Right renal cortex interstitium (tissue), 3 donors: ENCODE measurements at regions not wholly inside any gene's neighbourhood (a gene's known extent, or its start where the extent isn't known, plus 50 kb on each side); places are given as distances from the start of the nearest gene placed in this dataset.
"Not testable (repeated sequence)": the region's sequence is repeated elsewhere in the genome, so short reads cannot be mapped to it uniquely, and the experiment has no call there.

Experiments used
- DNase-seq, 3 donors: peaks; one replicate each; pipeline ENCODE4 v3.0.0-alpha.2; 2013; ENCODE audit warnings: low read depth in 3 of 3, low spot score in 2 of 3

- no peak for DNase-seq
Measured at GRCh38 chr1:2948751-2949680, 72.3 kb upstream of the ACTRT2 start.

DNA sequence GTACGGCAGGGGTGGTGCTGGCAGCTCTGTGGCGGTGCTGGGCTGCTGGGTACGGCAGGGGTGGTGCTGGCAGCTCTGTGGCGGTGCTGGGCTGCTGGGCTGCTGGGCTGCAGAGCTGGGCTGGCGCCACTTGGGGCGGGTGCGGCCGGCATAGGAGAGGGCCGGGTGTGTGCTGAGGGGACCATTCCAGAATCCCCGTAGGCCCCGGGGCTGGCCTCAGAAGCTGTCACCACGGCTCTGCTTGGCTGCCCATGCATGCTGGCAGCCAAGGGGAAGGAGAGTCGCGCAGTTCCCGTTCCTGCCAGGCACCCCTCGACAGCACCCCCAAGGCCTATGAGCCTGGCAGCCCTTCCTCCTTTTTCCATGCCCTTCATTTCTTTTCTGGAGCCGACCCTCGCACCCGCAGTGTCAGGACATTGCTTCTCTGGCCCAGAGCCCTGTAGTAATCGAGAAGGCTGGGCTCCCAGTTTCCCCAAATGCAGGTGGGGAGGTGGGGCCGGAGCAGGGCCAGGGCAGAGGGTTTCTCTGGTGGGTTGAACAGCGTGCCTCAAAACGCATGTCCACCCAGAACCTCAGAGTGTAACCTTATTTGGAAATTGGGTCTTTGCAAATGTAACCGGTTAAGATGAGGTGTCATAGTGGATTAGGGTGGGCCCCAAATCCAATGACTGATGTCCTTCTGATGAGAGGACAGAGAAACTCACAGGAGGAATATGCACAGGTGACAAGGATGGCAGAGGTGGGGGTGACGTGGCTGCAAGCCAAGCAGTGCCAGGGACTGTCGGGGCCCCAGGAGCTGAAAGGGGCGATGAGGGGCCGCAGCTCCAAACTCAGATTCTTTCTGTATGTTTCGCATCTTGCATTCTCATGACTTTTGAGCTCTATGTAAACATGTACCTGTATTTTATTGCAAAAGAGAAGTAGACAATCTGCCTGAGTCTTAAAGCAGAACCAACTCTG lies 71.0 kb upstream of the ACTRT2 start:
- no peak for DNase-seq

DNA sequence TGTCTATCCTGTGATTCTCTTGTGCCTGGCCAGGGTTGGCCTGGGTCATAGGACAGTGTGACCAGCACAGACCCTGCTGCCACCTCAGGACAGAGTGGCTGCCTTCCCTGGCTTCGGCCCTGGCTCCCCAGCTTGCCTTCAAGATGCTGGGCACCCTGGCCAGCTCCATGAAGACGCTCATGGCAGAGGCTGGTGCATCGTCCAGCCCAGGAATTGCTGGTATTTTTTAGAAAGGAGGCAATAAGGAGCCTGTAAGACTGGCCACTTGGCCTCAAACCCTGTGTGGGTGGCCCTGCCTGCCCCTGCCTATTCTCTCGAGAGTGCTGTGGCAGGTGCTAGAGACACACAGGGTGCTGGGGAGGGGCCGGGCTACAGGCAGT lies 70.4 kb upstream of the ACTRT2 start:
- no peak for DNase-seq

- no peak for DNase-seq
Measured at GRCh38 chr1:2951856-2952255, 69.4 kb upstream of the ACTRT2 start.

- no peak for DNase-seq
Measured at GRCh38 chr1:2952371-2952770, 68.9 kb upstream of the ACTRT2 start.

- DNase-seq: no peak
Measured at GRCh38 chr1:2952992-2953391, 68.3 kb upstream of the ACTRT2 start.

DNA sequence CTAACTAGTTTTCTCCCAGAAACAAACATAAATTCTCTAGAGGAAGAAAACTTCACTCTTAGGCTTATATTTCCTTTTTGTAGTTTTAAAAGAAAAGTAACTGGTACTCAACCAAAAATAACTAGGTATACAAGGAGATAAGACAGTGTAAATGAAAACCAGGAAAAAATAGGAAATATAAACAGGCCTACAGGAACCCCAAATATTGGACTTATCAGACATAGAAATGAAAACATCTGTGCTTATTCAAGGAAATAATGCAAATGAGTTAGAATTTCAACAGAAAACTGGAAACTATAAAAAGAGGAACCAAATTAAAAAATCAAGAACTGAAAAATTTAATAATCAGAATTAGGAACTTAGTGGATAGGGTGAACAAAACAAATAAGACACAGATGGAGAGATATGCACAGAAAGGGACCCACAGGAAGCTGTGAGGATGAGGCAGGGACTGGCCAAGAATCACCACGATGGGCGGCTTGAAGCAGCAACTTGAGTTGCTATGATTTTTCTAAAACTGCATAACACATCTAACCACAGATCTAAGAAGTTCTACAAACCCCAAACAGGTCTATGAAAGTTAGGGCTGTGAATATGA lies 67.5 kb upstream of the ACTRT2 start:
- DNase-seq: no peak

GRCh38 chr1:2955652-2956051 lies 65.6 kb upstream of the ACTRT2 start:
- no peak for DNase-seq

GRCh38 chr1:2956576-2956975 lies 64.7 kb upstream of the ACTRT2 start:
- no peak for DNase-seq

GRCh38 chr1:2957329-2957728 lies 63.9 kb upstream of the ACTRT2 start:
- DNase-seq: no peak

DNA sequence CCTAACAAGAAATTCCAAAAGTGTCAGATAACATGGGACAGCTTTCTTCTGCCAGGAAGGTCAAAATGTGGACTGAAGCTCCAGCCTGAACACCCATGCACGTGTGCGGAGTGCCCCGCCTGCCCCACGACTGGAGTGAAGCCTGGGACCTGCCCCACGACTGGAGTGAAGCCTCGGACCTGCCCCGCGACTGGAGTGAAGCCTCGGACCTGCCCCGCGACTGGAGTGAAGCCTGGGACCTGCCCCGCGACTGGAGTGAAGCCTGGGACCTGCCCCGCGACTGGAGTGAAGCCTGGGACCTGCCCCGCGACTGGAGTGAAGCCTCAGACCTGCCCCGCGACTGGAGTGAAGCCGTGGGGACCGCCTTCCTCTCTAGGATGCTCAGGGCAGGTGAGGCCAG lies 61.4 kb upstream of the ACTRT2 start:
- not testable (repeated sequence) for DNase-seq

- DNase-seq: no peak
Measured at GRCh38 chr1:2961081-2961480, 60.2 kb upstream of the ACTRT2 start.

- no peak for DNase-seq
Measured at GRCh38 chr1:2961661-2962060, 59.6 kb upstream of the ACTRT2 start.

DNA sequence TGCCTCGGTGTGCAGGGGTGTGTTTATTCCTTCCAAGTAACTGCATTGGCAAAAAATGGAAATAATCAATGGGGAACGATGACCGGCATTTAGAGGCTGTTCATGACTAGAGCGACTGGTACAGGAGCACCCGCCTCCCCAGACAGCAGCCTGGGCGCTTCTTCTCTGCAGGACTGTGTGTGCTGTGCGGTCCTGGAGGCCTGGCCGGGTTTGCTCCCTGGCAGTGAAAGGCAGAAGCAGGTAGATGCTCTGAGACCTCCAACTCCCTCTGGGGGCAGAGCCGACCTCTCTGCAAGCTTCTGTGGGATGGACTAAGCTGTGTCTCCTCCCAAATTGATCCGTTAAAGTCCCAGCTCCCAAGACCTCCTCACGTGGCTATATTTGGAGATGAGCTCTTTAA lies 59.2 kb upstream of the ACTRT2 start:
- no peak for DNase-seq

DNA sequence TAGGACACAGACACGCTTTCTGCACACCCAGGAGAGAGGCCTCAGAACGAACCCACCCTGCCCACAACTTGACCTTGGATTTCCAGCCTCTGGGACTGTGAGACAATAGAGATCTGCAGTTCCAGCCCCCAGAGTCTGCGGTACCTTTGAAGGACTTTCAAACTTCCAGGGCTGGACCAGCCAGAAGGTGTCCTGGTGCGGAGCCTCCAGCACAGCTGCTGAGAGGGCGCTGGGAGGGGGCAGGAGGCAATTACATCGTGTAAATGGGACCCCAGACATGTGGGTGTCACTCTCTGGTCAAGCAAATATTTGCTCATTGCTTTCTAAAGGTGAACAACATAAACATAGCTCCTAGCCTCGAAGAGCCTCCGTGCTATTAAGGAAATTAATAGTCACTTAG lies 58.7 kb upstream of the ACTRT2 start:
- DNase-seq: no peak

DNA sequence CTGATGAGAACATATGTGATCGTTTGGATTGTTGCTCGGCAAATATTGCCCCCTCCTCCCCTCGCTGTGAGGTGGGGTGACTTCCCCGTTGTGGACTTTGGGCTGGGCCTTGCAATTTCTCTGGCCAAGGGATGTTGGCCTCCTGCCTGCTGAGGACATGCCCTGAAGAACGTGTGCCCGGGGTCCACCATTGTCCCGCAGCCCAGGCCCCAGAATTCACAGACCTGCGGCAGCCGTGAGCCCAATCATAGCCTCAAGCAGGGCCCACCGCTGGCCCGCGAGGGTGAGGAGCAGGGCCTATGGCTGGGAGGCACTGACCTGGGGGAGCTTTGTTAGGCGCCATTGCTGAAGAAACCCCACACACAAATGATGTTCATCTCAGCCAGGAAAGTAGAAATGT lies 58.3 kb upstream of the ACTRT2 start:
- no peak for DNase-seq

DNA sequence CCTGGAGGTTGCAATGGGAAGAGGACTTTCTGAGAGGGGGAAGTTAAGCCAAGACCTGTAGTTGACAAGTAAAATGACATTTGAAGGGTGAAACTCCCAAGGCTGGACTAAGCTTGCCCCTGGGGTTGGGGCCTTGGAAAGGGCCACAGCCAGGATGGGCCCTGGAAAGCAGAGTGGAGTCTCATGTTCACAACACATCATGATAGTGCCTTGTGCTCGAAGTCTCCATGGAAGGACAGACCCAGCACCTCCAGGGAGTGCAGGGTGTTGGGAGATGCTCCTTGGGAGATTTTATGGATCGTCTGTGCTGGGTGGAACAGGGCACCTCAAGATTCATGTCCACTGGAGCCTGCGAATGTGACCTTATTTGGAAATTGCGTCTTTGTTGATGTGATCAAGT lies 55.6 kb upstream of the ACTRT2 start:
- DNase-seq: no peak

DNA sequence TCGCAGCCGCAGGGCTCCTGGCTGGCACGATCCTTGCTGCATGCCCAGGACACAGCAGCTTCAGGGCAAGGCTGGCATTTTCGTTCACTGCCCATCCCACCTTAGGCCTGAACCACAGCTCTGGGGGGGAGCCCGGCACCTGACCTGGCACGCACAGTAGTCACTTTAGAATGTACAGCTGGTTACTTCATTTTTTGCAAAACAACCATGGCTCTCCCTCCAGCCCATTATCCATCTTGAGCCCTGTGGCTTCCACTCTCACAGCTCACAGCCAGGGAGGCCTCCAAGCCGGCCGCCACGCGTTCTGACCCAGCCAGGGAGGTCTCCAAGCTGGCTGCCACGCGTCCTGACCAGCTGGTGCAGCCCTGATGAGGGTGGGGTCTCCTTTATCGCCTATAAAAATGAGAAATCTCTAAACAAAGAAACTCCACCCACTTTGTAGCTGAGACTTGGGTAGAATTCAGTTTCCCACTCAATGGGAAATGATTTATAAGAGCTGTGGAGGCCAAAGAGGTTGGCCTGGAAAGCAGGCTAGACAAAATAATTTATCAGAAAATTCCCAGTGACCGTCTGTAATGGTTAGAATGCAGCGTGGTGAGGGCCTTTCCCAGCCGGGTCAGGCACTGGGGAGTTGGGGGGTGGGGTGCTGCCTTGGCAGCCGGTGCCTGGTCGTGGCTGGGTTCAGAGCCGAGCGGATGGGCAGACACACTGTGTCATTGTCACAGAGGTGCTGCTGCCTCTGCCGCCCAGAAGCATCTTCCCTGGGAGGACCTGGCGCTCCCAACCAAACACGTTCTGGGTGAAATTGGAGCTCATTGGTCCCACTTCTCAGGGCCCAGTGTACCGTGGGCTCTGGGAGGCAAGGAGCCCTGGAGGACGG lies 54.6 kb upstream of the ACTRT2 start:
- DNase-seq: no peak

GRCh38 chr1:2967329-2967725 lies 53.9 kb upstream of the ACTRT2 start:
- no peak for DNase-seq

DNA sequence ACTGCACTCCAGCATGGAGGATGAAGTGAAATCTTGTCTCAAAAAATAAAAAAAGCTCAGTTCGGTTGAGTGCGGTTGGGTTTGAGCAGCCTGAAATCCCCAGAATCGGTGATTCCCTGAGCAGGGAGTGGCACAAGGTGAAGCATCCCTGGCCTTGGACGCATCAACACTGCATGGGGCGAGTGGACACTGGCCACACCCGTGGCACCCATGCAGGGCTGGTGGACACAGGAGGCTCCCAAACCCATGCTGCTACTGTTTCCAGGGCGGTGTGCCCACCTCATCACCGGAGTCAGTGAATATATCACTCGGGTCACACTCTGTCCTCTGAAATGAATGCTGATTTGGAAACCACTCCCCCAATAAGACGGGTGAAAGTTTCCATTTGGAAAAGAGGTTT lies 53.4 kb upstream of the ACTRT2 start:
- no peak for DNase-seq
